ENCODE measurements at regions not wholly inside any gene's neighbourhood (a gene's known extent, or its start where the extent isn't known, plus 50 kb on each side); places are given as distances from the start of the nearest gene placed in this dataset.

GRCh38 chr15:59917504-59918157 lies 86.5 kb upstream of the FOXB1 start:
- TF ChIP-seq CTCF (IDR thresholded peaks at IDR 0.05; ENCODE audit: borderline replicate concordance, extremely low read depth, low read length, poor library complexity, severe bottlenecking) = peak; percentile 83
- no peak for TF ChIP-seq EZH2 (IDR thresholded peaks at IDR 0.05; ENCODE audit: borderline replicate concordance, low read depth, low read length, severe bottlenecking)
